ENCODE measurements at regions not wholly inside any gene's neighbourhood (a gene's known extent, or its start where the extent isn't known, plus 50 kb on each side); places are given as distances from the start of the nearest gene placed in this dataset.

DNA sequence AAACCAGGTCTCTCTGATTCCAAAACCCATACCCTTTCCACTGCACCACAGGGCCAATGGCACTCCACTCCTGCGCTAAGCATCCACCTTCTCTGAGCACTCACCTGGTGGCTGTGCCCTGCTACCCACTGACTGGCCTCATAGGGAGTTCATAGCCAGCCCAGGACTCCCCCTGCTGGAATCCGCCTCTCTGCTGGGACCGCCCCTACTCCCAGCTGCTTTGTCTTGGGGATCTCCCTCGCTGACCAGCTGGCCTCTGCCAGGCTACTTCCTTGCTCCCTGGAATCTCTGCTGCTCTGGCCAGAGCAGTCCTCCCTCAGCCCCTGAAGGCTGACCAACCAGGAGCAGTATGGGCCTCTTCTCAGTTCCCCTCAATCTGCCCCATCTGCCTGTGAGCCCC is 129.7 kb downstream of the FAXC start:
- DNase-seq (no peak), ATAC-seq (peak in 3 of 4 donors; percentile 32 to 44 (median 42))

DNA sequence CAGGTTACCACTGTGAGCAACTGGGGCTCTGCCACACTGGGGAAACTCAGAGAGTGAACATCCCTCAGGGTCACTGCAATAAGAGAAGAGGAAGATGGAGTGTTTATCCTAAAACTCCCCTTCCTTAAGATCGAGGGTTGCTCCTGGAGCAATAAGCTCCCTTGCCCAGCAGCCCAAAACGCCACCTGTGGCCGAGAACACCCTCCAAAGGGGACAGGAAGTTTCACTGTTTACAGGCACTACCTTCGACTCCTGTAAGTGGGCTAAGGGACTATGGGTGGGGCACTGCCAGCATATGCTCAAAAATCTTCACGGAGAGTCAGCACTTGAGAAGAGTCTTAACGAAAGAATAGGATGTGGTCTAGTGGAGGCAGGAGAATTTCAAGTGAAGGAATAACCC is 132.5 kb downstream of the FAXC start:
- Histone ChIP-seq H3K4me1 (no peaks in the 10 kb centered on the region), H3K27ac (no peak overlapping the region), H3K4me3 (no peak overlapping the region), H3K9me3 (no peaks in the 10 kb centered on the region), H3K36me3 (no peaks in the 10 kb centered on the region), H3K27me3 (no peaks in the 10 kb centered on the region)
- 24% methylated on average over 6 of the region's 6 CpGs for WGBS (ENCODE audit: insufficient coverage, low coverage, low lambda C conversion rate, missing lambda C conversion rate)
- TF ChIP-seq, protein P1, sequence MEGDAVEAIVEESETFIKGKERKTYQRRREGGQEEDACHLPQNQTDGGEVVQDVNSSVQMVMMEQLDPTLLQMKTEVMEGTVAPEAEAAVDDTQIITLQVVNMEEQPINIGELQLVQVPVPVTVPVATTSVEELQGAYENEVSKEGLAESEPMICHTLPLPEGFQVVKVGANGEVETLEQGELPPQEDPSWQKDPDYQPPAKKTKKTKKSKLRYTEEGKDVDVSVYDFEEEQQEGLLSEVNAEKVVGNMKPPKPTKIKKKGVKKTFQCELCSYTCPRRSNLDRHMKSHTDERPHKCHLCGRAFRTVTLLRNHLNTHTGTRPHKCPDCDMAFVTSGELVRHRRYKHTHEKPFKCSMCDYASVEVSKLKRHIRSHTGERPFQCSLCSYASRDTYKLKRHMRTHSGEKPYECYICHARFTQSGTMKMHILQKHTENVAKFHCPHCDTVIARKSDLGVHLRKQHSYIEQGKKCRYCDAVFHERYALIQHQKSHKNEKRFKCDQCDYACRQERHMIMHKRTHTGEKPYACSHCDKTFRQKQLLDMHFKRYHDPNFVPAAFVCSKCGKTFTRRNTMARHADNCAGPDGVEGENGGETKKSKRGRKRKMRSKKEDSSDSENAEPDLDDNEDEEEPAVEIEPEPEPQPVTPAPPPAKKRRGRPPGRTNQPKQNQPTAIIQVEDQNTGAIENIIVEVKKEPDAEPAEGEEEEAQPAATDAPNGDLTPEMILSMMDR (IDR thresholded peaks at IDR 0.05) = no peak
- TF ChIP-seq POLR2A (IDR thresholded peaks at IDR 0.05) = no peak
- DNase-seq = no peak
- intact Hi-C loops (cut with DNase I) = no loop called here
- ATAC-seq = no peak

More for the DNA sequence above, 129.7 kb downstream of the FAXC start:
- H3K4me1 ChIP-seq = no peaks in the 10 kb centered on the region
- H3K27me3 ChIP-seq = no peaks in the 10 kb centered on the region
- no peaks in the 10 kb centered on the region for H3K36me3 ChIP-seq
- intact Hi-C loops (cut with DNase I) = no loop called here
- H3K9me3 ChIP-seq = no peaks in the 10 kb centered on the region
- no peak overlapping the region for H3K4me3 ChIP-seq
- H3K27ac ChIP-seq = no peak overlapping the region
- 57% methylated on average over 1 of the region's 4 CpGs for WGBS (ENCODE audit: insufficient coverage, low coverage, low lambda C conversion rate, missing lambda C conversion rate)
- TF ChIP-seq POLR2A (IDR thresholded peaks at IDR 0.05) = no peak
- TF ChIP-seq, protein P1 (IDR thresholded peaks at IDR 0.05) = no peak

DNA sequence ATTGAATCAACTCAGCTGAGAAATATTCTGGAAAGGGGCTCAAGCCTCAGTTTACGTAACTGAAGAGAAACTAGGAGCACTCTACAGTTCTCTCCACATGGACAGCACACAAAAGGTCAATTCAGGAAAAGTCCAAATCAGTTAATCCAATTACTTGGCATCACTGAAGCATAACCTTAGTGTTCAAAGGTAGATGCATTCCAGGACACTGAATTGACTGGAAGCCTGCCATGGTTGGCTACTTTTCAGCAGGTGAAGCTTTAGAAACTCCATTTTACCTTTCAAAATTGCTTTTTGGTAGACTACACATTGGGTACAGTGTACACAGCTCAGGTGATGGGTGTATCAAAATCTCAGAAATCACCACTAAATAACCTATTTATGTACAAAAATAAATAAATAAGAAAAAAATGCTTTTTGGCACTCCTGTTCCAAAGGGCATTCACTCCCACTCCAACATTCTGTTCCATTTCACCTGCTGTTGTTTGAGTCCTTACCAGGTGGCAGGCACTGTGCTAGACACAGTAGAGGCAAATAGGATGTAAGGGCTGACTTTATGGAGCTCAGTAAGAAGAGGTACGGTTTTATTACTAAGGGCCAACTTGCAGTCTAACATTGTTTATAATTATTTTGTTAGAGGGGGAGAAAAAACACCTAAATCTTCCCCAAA is 153.4 kb downstream of the FAXC start:
- no peaks in the 10 kb centered on the region for H3K9me3 ChIP-seq
- H3K4me1 ChIP-seq = no peaks in the 10 kb centered on the region
- ATAC-seq (peak; percentile 30 to 64 (median 45)), DNase-seq (peak in 1 of 3 donors; percentile 48)
- H3K4me3 ChIP-seq = no peak overlapping the region
- 44% methylated on average over 2 of the region's 2 CpGs for whole genome bisulfite sequencing (ENCODE audit: insufficient coverage, low coverage, low lambda C conversion rate, missing lambda C conversion rate)
- H3K36me3 ChIP-seq = no peaks in the 10 kb centered on the region
- H3K27me3 ChIP-seq = no peaks in the 10 kb centered on the region
- no peak overlapping the region for H3K27ac ChIP-seq
- intact Hi-C loops (cut with DNase I) = no loop called here
- TF ChIP-seq, protein P1 (IDR thresholded peaks at IDR 0.05) = no peak
- no peak for TF ChIP-seq POLR2A (IDR thresholded peaks at IDR 0.05)

DNA sequence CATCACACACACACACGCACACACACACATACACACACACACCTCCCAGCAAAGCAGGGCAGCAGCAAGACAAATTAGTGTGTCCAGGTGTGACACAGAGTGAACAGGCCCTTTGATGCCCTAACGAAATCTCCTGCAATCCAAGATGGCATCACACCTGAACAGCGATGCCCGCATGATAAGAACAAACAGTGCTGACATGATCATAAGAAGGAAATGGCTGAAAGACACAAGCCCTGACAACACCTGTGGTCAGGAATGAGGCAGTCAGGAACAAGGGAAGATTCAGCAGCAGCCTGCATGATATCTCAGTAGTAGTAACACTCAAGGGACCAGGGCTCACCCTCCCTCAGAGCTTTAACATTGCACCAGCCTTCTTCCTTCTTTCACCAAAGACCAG is 156.9 kb downstream of the FAXC start:
- H3K9me3 ChIP-seq = no peaks in the 10 kb centered on the region
- no peaks in the 10 kb centered on the region for H3K27me3 ChIP-seq
- H3K27ac ChIP-seq = no peak overlapping the region
- ATAC-seq (no peak), DNase-seq (no peak)
- H3K4me1 ChIP-seq = no peaks in the 10 kb centered on the region
- intact Hi-C loops (cut with DNase I) = no loop called here
- no peaks in the 10 kb centered on the region for H3K36me3 ChIP-seq
- WGBS (ENCODE audit: insufficient coverage, low coverage, low lambda C conversion rate, missing lambda C conversion rate) = 62% methylated on average over 2 of the region's 4 CpGs
- TF ChIP-seq, protein P1 (IDR thresholded peaks at IDR 0.05) = no peak
- TF ChIP-seq POLR2A (IDR thresholded peaks at IDR 0.05) = no peak
- H3K4me3 ChIP-seq = no peak overlapping the region
